ENCODE measurements at regions not wholly inside any gene's neighbourhood (a gene's known extent, or its start where the extent isn't known, plus 50 kb on each side); places are given as distances from the start of the nearest gene placed in this dataset.
"Not testable (repeated sequence)": the region's sequence is repeated elsewhere in the genome, so short reads cannot be mapped to it uniquely, and the experiment has no call there.

DNA sequence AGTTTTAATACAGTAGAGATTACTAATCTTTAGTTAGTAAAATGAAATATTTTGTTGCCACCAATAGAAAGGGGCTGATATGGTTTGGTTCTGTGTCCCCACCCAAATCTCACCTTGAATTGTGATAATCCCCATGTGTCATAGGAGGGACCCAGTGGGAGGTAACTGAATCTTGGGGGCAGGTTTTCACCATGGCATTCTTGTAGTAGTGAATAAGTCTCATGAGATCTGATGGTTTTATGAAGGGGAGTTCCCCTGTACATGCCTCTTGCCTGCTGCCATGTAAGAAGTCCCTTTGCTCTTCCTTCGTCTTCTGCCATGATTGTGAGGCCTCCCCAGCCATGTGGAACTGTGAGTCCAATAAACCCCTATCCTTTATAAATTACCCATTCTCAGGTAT lies 285.9 kb downstream of the BCL2L11 start:
- FAIRE-seq: not testable (repeated sequence)

DNA sequence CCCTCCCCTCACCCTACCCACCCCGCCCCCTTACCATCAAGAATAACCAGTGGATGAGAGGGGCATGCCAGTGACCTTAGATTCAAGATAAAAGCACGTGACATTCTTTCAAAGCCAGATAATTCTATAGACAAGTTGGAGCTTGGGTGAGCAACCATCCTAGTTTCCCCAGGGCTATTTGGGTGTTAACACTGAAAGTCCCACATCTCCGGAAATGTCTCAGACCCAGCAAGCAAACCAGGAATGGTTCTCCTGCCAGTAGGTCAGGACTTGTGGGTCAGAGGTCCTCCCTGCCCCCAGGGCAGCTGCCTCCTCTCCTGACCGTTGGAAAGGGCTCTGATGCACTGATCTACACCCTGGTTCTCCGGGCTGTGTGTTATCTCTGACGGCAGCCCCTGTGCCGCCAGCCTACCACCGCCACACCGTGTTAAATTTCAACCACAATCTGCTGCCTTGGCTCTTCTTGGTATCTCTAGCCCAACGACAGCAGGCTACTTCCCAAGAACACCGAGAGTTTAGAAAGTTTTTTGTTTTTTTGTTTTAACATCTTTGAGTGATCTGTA lies 287.0 kb downstream of the BCL2L11 start:
- not testable (repeated sequence) for FAIRE-seq

DNA sequence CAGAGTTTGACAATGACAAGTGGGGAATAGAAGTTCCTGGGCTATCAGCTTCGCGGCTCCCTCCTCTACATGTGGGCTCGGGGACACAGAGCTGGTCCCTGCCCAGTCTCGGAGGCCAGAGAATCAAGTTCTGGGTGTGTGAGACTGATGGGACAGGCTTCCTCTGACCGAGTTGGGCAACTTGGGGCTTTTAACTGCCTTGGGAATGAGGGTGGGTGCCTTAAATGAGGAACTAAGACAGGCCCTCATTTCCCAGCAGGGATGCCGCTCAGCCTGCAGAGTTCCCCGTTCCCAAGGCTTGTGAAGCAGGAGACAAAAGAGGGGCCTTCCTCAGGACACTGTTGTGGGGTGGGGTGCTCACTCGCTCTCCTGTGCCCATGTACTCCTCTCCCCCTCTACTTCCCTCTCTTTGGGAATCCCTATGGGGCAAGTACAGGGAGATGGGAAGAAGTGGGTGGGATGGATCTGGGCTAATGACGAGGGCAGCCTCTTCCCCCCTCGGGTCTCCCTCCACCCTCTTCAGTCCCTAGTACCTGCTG lies 290.2 kb downstream of the BCL2L11 start:
- not testable (repeated sequence) for FAIRE-seq

DNA sequence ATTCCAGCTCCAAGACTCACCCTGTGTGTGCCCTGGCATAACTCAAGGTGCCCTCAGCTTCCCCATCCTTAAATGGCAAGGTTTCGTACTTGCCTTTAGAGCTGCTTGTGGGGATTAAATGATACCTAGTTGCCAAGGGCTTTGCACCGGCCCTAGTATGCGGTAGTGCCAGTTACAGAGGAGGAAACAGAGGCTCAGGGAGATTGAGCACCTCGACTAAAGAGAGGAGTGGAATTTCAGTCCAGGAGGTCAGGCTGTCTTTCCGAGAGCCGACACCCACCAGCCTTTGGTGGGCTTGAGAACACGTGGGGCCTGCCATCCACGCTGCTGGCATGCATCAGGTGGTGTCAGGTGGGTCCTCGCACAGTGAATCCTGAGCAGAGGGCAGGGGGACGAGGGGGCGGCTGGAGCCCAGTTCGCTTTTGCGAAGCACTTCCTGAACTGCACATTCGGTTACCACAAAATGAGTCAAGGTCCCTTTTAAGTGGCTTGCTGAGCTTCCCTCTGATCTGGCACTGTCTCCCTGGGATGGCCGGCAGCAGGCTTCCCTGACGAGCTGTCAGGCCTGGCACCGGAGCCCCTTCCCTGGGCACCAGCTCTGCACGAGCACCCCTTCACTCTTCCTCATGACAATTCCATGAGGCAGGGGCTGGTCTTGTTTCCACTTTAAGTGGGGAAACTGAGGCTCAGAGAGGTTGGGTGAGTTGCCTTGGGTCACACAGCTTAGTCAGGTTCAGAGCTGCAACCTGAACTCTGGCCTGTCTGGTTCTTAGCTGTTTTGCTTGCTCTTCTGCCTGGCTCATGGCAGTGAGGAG lies 291.4 kb downstream of the BCL2L11 start:
- not testable (repeated sequence) for FAIRE-seq

DNA sequence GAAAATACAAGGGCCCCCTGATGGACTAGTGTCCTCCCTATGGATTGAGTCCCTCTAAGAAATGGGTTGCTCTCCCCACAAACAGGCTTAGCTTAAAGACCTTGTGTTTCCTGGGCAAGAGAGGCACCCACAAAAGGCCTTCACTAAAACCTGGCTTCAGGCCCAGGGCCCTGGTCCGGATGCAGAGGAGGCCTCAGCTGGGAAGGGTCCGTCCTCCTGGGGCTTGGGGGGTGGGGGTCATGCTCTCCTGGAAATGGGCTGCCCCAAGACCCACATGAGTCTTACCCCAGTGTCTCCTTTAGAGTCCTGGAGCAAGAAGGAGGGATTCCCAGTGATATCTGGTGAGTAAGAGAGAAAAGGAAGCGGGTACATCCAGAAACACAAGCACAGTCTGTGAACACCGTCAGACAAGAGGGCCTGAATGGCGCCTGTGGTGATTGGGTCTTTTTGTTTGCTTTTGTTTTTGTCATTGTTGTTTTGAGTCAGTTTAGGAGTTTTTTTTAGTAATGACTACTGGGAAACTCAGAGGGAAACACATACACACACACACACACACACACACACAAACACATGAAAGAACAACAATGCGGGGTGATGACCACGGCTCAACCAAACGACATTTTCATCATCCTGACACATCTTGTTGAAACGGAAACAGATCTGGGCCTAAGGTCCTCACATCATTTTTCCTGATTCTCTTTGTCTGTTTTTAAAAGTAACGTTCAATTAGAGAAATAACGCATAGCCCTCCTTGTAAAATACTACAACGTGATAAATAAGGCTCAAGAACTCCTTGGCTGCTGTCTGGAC lies 292.3 kb downstream of the BCL2L11 start:
- FAIRE-seq: not testable (repeated sequence)

DNA sequence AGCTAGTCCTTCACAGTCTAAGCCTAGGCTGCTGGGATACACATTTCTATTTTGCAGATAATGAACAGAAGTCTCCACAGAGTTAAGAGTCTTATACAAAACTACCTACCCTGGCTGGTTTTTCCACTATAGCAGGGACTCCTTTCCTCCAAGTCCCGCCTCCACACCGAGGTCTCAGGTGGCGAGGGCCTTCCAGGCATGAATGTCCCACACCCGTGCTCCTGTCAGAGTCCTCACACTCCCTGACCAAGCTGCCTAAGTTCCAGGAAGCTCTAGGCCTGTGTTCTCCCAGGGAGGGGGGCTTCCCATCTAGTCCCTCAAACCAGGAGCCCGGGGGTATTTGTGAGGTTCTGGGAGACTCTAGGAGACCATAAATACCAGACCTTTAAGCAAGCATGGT lies 293.2 kb downstream of the BCL2L11 start:
- FAIRE-seq: not testable (repeated sequence)

DNA sequence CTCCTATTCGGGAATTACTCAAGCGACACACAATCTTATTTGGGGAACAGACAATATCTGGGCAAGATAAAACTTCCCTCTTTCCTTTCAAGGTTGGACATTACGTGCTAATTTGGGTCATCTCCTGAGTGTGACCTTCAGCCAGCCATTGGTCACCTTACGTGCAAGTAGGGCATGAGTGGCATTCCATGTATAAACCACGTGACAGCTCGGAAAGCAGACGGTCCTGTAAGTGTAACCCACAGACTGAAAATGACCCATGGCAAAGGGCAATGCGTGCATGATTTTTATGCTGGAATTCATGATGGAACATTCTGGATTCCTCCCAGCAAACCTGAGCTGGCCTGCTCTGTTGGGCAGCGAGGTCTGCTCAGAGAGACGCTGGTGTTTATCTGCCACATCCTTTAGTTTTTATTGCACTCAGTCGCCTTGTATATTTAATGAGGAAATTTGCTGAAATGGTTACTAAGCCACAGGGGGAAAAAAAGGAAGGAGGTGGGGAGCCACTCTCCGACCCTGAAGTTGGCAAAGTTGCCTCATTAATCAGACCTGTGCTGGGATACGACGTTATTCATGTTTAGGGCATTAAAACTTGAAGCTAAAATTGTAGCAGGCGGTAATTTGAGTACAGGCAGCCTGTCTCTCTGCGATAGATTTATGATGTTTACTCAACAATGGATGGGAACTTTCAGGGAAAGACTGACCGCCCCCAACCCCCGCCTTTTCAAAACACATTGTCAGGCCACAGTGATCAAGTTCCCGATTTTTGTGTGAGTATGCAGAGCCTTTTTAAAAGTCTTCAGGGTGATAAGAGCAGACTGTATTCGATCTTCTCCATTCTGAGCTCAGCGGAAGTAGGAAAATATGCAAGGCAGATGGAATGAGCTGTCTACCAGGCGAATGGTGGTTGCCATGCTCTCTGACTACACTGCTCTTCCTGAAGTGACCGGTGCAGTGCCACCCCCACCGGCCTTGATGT lies 295.3 kb downstream of the BCL2L11 start:
- not testable (repeated sequence) for FAIRE-seq

DNA sequence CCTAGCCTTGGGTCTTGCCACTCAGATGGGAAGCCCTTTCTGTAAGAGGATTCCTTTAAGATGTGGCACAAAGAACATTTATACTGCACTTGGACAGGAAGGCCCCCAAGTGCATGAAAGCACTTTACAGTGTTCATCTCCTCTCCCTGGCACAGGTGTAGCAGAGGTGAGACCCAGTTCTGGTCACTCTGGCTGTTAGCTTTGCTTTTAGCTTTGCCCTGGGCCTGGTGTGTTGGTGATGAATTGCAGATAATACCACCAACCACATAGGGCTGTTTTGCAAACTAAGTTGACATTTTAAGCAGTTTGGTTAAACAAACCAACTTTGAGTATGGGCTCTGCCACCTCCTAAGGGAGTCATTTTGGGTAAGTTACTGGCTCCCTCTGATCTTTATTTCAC lies 296.3 kb downstream of the BCL2L11 start:
- not testable (repeated sequence) for FAIRE-seq

DNA sequence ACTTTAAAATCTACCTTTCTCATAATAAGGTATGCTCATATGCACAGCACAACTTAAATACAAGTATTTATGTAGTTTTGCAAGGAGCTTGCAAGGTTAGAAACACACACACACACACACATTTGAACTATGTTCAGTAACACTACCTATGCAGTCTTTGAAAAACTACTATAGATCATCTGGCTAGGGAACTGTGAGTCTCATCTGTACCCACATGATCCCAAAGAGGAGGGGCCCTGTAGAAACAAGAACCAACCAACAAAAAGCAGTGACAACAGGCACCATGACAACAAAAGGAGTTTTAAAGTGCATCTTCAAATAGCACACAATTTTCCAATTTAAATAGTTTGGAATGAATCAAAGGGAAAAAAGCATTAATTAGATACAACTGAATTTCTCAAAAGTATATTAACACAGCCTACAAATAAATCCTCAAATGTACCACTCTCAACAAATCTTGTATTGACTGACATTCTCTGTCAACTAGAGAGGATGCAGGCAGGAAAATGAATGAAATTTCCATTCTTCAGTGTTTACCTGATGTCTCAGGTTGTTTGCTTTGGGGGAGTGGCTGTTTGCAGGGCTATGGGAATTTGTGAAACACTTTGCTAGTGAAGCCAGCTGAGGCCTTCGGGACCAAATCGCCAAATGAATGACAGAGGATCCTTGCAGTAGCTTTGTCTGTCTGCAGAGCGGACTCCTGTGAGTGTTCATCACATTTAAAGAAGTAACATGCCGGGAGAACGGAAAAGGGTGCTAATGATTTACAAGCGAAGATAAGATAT lies 297.6 kb downstream of the BCL2L11 start:
- FAIRE-seq: not testable (repeated sequence)

DNA sequence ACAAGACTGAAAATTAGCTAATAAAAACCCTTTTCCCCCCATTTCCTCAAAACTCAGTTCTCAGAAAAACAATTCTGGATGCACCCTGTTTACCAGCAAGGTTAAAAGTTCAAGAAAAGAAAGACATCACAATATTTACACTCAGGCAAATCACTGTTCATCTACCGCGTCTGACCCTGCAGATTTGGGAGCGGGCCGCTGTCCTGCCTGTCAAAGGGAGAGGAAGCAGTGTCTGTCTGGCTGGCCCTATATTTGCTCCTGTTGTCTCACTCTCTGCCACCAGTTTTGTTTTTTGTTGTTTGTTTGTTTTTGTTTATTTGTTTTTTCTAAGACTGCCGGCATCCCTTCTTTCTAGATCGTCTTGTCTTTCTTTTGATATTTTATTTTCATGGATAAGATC lies 299.4 kb downstream of the BCL2L11 start:
- FAIRE-seq: not testable (repeated sequence)

DNA sequence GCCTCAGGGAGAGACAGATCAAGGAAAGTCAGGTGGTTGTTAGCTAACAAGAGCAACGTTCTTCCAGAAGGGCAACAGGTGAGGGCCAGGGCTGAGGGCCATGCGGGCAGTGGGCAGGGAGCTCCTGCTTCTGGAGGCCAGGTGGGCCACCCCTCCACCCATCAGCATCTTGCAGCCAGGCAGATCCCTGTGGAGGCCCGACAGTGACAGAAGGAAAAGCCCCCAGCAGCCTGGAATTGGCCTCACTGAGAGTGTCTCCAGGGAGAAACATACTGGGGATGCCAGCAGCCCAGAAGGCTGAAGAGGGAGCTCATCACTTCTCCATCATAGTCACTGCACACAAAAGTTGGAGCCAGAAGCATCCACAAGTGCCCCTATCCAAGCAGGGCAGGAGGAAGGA lies 300.1 kb downstream of the BCL2L11 start:
- not testable (repeated sequence) for FAIRE-seq

DNA sequence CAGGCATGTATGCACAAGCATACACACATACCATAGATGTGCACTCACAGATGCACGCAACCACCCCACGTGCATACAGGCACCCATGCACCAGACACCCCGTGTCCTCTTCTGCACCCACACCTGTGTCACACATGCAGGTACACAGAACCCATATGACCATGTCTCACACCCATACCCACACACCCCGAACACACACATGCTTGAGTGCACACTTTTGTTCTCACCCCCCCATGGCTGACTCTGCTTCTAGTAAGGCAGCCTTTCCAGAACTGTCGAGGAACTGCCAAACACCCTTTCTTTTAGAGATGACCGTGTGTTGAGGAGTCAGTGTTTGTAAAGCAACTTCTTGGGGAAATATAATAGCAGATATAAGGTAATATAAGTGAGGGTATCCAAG lies 301.2 kb downstream of the BCL2L11 start:
- FAIRE-seq: not testable (repeated sequence)

DNA sequence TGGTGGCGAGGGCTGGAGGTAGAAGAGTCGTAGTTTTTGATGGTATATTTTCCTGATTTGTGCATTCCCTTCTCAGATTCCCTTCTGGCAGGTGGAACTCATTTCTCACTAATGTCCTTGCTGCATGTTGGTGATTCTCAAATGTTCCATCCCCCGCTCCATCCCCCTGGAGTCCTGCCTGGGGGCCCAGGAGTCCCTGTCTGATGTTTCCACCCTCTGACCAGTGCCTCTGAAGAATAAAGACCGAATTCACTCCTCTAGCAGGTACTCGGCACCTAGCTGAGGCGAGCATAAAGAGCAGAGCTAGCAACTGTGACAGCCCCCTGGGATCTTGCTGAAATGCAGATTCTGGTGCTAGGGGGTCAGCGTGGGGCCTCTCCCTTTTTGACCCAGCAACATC lies 301.8 kb downstream of the BCL2L11 start:
- not testable (repeated sequence) for FAIRE-seq

DNA sequence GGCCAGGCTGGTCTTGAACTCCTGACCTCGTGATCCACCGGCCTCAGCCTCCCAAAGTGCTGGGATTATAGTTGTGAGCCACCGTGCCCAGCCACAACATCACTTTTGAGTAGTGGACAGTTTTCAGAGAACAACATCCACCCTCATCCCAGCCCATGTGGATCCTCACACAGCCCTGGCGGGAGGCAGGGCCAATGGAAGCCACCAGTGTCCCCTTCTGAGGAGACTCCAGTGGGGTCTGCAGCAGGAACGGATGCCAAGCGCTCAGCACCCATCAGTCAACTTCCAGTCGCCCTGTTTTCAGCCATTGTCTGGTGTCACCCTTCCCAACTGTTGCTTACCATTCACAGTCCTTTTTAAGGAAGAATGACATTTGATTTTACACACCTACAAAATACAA lies 302.5 kb downstream of the BCL2L11 start:
- FAIRE-seq: not testable (repeated sequence)

DNA sequence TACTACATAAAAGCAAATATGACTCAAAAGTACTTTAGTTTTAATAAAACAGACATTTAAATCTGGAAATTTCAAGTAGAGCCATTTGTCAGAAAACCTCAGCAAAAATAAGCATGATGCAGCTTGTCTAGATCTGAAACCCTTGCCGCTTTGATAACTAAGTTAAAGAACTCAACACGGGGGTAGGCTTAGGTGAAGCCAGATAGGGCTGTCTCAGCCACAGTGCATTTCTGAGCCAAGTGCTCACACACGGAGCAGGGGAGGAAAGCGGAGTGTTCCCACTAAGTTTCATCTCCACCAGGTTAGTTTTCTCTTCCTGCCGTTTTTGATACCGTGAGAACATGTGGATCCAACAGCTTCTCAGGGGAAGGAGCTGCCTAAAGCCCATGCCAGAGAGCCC lies 303.5 kb downstream of the BCL2L11 start:
- FAIRE-seq: not testable (repeated sequence)

DNA sequence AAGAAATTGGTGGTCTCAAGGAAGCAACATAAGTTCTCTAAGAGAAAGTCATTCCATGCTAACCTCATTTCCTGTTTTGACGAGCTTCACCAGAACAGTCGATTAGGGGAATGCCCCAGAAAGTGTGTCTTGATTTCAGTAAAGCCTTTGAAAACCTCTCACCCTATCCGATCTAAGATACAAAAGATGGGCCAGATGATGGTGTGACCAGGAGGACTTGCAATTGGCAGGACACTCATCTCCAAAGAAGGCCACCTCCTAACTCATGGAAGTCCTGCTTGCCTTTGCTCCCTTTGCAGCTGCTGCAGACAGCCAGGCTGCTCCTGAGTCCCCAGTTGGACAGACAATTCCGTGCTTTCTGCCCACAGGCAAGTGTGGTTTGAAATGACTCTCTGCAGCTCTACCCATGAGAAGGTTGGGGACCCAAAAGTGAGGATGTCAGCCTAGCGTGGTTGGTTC lies 304.2 kb downstream of the BCL2L11 start:
- not testable (repeated sequence) for FAIRE-seq

DNA sequence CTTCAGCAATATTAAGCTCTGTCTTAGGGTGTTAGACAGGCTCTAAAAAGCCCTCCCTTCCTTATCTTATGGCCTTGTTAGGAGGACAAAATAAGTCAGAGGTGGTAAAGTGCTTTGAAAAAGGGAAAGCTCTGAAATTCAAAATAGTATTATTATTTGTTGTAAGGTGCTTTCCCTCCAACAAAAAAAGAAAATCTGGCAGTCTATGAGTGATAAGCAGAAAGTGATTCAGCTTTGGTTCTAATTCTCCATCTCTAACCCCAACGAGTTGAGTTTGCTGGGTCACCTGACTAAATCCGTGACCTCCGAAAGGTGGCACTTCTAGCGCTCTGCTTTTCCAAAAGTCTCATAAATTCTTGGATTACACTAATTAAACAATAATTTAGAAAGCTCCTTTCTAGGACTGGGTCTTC lies 305.1 kb downstream of the BCL2L11 start:
- FAIRE-seq: not testable (repeated sequence)

DNA sequence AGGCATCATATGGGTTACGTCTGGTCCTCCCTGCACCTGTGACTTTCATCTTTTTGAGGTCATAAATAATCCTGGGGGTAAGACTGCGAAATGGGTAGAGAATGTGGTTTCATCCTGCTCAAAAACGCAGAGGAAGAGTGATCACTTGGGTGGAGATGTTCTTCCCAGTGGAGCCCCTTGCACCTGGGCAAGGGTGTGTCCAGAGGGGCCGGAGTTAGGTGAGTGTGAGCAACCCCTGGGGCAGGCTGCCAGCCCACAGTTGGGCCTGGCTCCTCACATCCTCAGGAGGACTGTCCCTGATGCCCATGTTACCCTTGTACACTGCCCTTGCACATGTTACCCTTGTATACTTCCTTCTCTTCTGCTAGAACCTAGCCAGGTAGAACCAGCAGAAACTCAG lies 306.6 kb downstream of the BCL2L11 start:
- not testable (repeated sequence) for FAIRE-seq

DNA sequence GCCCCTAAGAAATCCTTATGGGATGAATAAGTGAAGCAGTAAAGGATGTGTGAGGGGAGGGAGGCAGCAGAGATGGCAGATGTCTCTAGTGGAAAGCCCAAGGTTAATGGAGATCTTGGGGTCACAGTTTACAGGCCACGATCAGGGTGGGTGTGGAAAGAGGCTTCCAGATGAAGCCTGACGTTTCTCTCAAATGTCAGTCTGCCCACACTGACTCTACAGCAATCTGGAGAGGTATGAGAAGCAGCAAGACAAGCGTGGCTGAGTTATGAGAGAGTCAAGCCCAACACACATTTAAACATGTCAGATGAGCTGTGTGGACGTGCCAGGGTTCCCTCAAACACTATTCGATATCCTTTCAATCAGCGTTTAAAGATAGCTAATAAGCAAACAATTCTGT lies 308.2 kb downstream of the BCL2L11 start:
- not testable (repeated sequence) for FAIRE-seq

DNA sequence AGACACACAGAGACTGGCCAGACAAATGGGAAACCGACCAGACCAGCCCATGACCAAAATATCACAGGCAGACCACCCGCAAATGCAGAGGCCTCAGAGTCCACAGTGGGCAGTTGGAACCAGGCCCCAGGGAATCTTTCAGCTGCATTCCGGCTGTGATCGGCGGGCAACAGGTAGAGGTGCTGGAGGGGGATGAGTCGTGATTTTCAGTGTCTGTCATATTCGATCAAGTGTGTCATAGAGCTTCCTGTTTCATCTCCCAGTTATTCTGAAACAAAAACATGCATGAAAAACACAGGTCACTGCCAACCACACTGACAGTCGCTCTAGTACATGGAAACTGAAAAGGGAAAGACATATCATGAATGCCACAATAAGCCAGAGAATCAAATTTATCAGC lies 308.6 kb downstream of the BCL2L11 start:
- not testable (repeated sequence) for FAIRE-seq
